Ovary (tissue), 7 donors: ENCODE measurements at regions not wholly inside any gene's neighbourhood (a gene's known extent, or its start where the extent isn't known, plus 50 kb on each side); places are given as distances from the start of the nearest gene placed in this dataset.

Source experiments
- DNase-seq, 5 donors: peaks; one replicate each; pipeline ENCODE4 v3.0.0-alpha.2; 2019 to 2020
- H3K27ac ChIP-seq, 2 donors: fragments of 200-600 bp; one replicate each; pipeline versions ENCODE4 v1.5.1 to v1.8.0; 2019 to 2022
- H3K27me3 ChIP-seq: fragments of 200-600 bp; one replicate; pipeline ENCODE4 v1.8.0; 2022
- H3K36me3 ChIP-seq: fragments of 200-600 bp; sonication (generic); one replicate; pipeline ENCODE4 v1.5.1; 2019
- H3K4me1 ChIP-seq: one replicate; pipeline ENCODE4 v1.8.1; 2013; ENCODE audit warnings: mild to moderate bottlenecking, moderate library complexity; ENCODE audit not compliant: insufficient read depth
- H3K4me3 ChIP-seq: fragments of 200-600 bp; sonication (generic); one replicate; pipeline ENCODE4 v1.5.1; 2017
- H3K9me3 ChIP-seq, 2 donors: fragments of 200-600 bp in 1 of 2; sonication (generic) in 1 of 2; one replicate each; pipeline versions ENCODE4 v1.5.1 to v1.8.1; 2013 to 2019; ENCODE audit warnings: mild to moderate bottlenecking in 1 of 2, moderate library complexity in 1 of 2
- EP300 ChIP-seq: sonication (generic); formaldehyde crosslinking; IDR thresholded peaks from one replicate; pipeline ENCODE4 v1.6.1; 2017; ENCODE audit warnings: antibody characterized with exemption
- POLR2A ChIP-seq: fragments of 450-650 bp; IDR thresholded peaks from one replicate; pipeline ENCODE4 v1.6.1; 2017; ENCODE audit warnings: antibody characterized with exemption, mild to moderate bottlenecking, moderate library complexity
- WGBS, 3 donors: extraction: QIAGEN DNeasy Blood & Tissue Kit in 1 of 3; methylation state at CpG; one replicate each; pipeline versions ENCODE4 v1.1.5 to v1.1.7; 2013 to 2017; 5-methylcytosine and 5-hydroxymethylcytosine counted together
- intact Hi-C, 4 donors: fragments of 100-400 bp; cut with DNase I; formaldehyde crosslinking; loops; one replicate each; pipeline versions ENCODE4 v1.11.0 to v1.15.1; 2022 to 2023
- TF ChIP-seq, protein P1 (sequence below), 3 donors: fragments of 450-650 bp in 2 of 3; fragments of 200-600 bp in 1 of 3; IDR thresholded peaks; one replicate each; pipeline versions ENCODE4 v1.5.1 to v1.8.0; 2016 to 2022; ENCODE audit warnings: antibody characterized with exemption in 3 of 3, mild to moderate bottlenecking in 1 of 3
- donor health status: DM: no; HTN: no; CAD: no; lungs with moderate emphysema.
- donor health status: DM: no; HTN: no; CAD: no.
- donor health status: Bipolar disorder and iron deficiency.
- donor health status: DM: no; HTN: no; CAD: no.
- donor health status: DM: yes; HTN: yes; CAD: no.

DNA sequence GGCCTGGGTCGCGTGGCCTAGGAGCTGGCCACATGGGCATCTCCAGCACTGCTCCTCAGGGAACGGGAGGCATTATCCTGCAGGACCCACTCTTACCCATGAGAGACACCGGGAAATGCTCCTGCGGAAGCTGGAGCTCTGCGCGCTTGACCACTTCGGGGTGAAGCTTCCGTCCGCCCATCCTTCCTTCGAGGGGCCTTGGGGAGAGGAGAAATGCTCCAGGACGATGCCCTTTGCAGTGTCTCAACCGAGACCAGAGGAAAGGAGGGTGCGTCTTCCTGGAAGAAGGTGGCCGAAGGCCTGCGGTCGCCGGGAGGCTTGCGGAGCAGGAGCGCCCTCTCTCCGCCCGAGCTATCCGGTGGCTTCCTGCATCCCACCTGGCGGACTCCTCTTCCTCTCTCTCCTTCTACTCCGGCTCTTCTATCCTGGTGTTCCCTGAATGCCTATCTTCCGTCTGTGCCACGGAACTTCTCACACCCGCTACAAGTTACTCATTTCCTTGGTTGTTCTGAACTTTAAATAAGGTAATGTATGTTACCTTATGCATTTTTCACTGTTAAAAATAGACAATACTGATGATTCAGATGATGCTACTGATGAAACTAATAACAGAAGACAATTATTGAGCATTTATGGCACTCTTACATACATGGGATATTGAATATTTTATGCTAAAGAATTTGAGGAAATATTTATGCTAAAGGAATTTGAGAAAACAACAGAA, 91.4 kb downstream of the PRKAB2 start:
- H3K36me3 ChIP-seq = no peaks in the 10 kb centered on the region
- no peak overlapping the region for H3K4me3 ChIP-seq
- TF ChIP-seq EP300 (no peak), POLR2A (no peak)
- TF ChIP-seq, protein P1, sequence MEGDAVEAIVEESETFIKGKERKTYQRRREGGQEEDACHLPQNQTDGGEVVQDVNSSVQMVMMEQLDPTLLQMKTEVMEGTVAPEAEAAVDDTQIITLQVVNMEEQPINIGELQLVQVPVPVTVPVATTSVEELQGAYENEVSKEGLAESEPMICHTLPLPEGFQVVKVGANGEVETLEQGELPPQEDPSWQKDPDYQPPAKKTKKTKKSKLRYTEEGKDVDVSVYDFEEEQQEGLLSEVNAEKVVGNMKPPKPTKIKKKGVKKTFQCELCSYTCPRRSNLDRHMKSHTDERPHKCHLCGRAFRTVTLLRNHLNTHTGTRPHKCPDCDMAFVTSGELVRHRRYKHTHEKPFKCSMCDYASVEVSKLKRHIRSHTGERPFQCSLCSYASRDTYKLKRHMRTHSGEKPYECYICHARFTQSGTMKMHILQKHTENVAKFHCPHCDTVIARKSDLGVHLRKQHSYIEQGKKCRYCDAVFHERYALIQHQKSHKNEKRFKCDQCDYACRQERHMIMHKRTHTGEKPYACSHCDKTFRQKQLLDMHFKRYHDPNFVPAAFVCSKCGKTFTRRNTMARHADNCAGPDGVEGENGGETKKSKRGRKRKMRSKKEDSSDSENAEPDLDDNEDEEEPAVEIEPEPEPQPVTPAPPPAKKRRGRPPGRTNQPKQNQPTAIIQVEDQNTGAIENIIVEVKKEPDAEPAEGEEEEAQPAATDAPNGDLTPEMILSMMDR (IDR thresholded peaks at IDR 0.05) = no peak
- H3K27me3 ChIP-seq = no peaks in the 10 kb centered on the region
- intact Hi-C loops = no loop called here
- peaks cover 4% of the 10 kb centered on the region for H3K4me1 ChIP-seq
- no peak for DNase-seq
- 5 to 8% (median 8%) methylated on average over 28 of the region's 28 CpGs for WGBS, 3 donors
- H3K27ac ChIP-seq = no peak overlapping the region
- H3K9me3 ChIP-seq = no peaks in the 10 kb centered on the region

DNA sequence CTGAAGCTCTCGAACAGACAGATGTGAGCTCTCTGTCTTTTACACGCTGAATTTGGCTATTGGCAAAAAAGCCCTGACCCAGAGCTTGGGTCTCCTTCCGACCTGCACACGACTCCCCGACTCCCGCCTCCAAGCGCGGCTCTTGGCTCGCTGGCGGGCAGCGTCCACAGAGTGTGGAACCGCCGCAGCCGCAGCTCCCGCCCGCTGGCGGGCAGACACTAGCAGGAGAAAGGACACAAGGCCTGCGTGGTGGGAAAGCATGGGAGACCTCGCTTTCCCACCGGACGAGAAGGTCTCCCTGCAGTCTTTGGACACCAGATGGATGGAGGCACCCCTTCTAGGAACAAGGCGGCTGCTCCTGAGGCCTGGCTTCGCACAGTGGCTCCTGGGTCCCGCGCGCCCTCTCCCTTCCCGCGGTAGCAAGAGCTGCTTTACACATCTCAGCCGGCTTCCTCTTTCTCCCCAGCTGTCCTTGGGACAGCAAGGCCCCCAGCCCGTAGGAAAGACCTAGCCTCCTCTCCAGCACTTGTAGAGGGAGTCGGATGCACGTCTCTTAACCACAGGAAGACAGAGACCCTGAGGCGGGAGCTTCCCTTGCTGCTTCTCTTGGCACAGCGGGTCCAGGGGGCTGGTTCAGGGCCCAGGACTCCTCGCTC, 92.1 kb downstream of the PRKAB2 start:
- Histone ChIP-seq H3K4me3 (no peak overlapping the region), H3K27ac (no peak overlapping the region), H3K9me3 (no peaks in the 10 kb centered on the region), H3K4me1 (peaks cover 4% of the 10 kb centered on the region), H3K36me3 (no peaks in the 10 kb centered on the region), H3K27me3 (no peaks in the 10 kb centered on the region)
- TF ChIP-seq POLR2A (no peak), EP300 (no peak)
- TF ChIP-seq, protein P1 (IDR thresholded peaks at IDR 0.05) = no peak
- DNase-seq = no peak
- 3 to 4% (median 3%) methylated on average over 32 to 35 of the region's 35 CpGs for WGBS, 3 donors
- intact Hi-C loops = no loop called here

DNA sequence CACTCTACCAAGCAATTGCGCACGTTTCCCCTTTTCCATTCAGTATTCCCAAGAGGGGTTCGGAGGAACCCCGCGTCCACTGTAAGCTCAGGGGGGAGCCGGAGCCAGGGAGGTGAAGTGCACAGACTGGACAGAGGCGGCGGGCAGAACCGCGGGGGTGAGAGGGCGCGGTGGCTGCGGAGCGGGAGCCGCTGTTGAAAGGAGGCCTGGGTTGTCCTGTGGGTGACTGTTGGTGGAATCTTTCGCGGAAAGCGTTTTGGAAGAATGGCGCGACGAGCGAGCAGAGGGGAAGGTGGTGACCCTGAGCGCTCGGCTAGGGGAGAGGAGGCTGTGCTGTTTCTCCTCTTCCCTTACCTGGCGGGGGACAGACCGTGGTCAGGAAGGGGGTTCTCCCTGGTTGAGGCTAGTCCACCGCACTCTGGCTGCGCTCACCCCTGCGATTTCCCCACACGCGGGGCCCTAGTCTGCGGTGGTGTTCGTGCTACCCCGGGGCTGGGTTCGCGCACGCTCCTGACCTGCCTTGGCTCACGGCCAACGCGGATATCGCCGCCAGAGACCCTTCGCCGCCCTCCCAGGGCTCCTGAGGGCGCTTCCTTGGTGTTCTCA, 92.8 kb downstream of the PRKAB2 start:
- Histone ChIP-seq H3K27ac (no peak overlapping the region), H3K36me3 (no peaks in the 10 kb centered on the region), H3K9me3 (no peaks in the 10 kb centered on the region), H3K4me1 (peaks cover 4% of the 10 kb centered on the region), H3K27me3 (no peaks in the 10 kb centered on the region), H3K4me3 (no peak overlapping the region)
- intact Hi-C loops = no loop called here
- DNase-seq = no peak
- TF ChIP-seq, protein P1 (IDR thresholded peaks at IDR 0.05) = no peak
- TF ChIP-seq POLR2A (no peak), EP300 (no peak)
- 3 to 5% (median 3%) methylated on average over 44 to 45 of the region's 45 CpGs for WGBS, 3 donors

DNA sequence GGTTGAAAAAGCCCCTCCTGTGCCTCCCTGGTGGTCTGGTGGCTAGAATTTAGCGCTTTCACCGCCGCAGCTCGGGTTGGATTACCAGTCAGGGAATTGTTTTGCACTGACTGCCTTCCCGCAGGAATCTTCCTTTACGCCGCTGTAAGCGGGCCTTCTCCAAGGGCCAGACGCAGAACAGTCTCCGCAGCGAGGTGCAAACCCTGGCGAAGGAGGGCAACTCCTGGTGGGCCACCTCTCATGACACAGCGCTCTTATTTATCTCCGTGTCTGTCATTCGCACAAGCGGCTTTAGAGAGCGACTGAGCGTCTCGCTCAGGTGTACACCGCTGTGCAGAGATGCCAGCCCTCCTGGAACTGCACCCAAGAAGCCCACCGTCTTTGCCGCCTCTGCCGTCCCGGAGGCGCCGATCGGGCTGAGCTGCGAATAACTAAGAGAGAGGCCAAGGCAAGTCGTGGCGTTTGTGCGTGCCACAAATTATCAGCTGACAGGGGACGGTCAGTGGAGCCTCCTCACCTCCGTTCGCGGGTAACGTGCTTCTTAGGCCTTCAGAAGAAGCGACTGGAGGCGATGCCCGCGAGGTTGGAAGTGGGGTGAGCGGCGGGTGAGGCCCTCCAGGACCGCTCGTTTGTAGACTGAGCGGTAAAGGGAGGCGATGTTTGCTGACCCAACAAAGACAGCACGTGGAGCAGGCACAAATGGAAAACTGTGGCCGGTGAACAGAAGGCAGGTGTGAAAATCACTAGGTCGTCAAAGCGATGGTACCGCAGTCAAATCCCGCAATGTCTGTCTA, 93.5 kb downstream of the PRKAB2 start:
- no peak for DNase-seq
- Histone ChIP-seq H3K9me3 (no peaks in the 10 kb centered on the region), H3K36me3 (no peaks in the 10 kb centered on the region), H3K27me3 (no peaks in the 10 kb centered on the region), H3K4me3 (no peak overlapping the region), H3K4me1 (peaks cover under 1% of the 10 kb centered on the region), H3K27ac (no peak overlapping the region)
- 4 to 7% (median 4%) methylated on average over 52 of the region's 52 CpGs for whole genome bisulfite sequencing, 3 donors
- intact Hi-C loops = no loop called here
- TF ChIP-seq, protein P1 (IDR thresholded peaks at IDR 0.05) = no peak
- TF ChIP-seq POLR2A (no peak), EP300 (no peak)
